H1 (cell line): ENCODE measurements at regions not wholly inside any gene's neighbourhood (a gene's known extent, or its start where the extent isn't known, plus 50 kb on each side); places are given as distances from the start of the nearest gene placed in this dataset.

Source experiments
- BCL11A ChIP-seq, 2 experiments: IDR thresholded peaks; one replicate each; pipeline ENCODE4 v1.6.1; 2011; ENCODE audit warnings: low read depth in 2 of 2, low read length in 2 of 2, mild to moderate bottlenecking in 2 of 2
- RNF2 ChIP-seq: fragments of 200-900, 300-1000 bp; sonication (generic); IDR thresholded peaks from 2 replicates; pipeline ENCODE4 v1.7.1; 2016; ENCODE audit warnings: borderline replicate concordance, low read depth, mild to moderate bottlenecking, antibody characterized with exemption, low read length; ENCODE audit not compliant: poor library complexity, severe bottlenecking; ENCODE audit errors: missing control alignments
- SAP30 ChIP-seq: fragments of 300-600 bp; sonication (generic); IDR thresholded peaks from 2 replicates; pipeline ENCODE4 v1.7.1; 2012; ENCODE audit warnings: low read length, moderate library complexity, mild to moderate bottlenecking, inconsistent platforms; ENCODE audit not compliant: insufficient read depth, insufficient replicate concordance
- SP2 ChIP-seq: IDR thresholded peaks from 2 replicates; pipeline ENCODE4 v1.6.1; 2012; ENCODE audit warnings: mild to moderate bottlenecking, low read length, inconsistent platforms
- USF2 ChIP-seq: IDR thresholded peaks from 2 replicates; pipeline ENCODE4 v1.6.1; 2011; ENCODE audit warnings: low read length, improper control_type of control experiment
- ZNF274 ChIP-seq: IDR thresholded peaks from 2 replicates; pipeline ENCODE4 v1.7.0; 2012; ENCODE audit warnings: low read length, borderline replicate concordance; ENCODE audit errors: extremely low read depth

- TF ChIP-seq ZNF274 (no peak), RNF2 (no peak), BCL11A (IDR thresholded peaks at IDR 0.05; ENCODE audit: low read depth in 2 of 2, low read length in 2 of 2) (no peak), SAP30 (no peak), SP2 (no peak), USF2 (no peak)
Measured at GRCh38 chr16:27633221-27633620, 83.3 kb downstream of the KATNIP start (continued).
